ENCODE measurements at regions not wholly inside any gene's neighbourhood (a gene's known extent, or its start where the extent isn't known, plus 50 kb on each side); places are given as distances from the start of the nearest gene placed in this dataset.
"Not testable (repeated sequence)": the region's sequence is repeated elsewhere in the genome, so short reads cannot be mapped to it uniquely, and the experiment has no call there.

- peak in 1 of 2 donors; percentile 38 for DNase-seq
Measured at GRCh38 chr12:9364224-9365176, 156.3 kb upstream of the PZP start.

- DNase-seq = no peak
Measured at GRCh38 chr12:9363145-9363544, 154.9 kb upstream of the PZP start.

GRCh38 chr12:9361879-9362326 lies 153.7 kb upstream of the PZP start:
- DNase-seq = no peak

- DNase-seq = not testable (repeated sequence)
Measured at GRCh38 chr12:9354009-9354754, 146.0 kb upstream of the PZP start.

- no peak for DNase-seq
Measured at GRCh38 chr12:9351136-9351535, 142.9 kb upstream of the PZP start.

GRCh38 chr12:9349888-9350885 lies 142.0 kb upstream of the PZP start:
- no peak for DNase-seq

GRCh38 chr12:9348906-9349518 lies 140.8 kb upstream of the PZP start:
- no peak for DNase-seq

- DNase-seq = no peak
Measured at GRCh38 chr12:9347328-9348127, 139.3 kb upstream of the PZP start.

- DNase-seq = no peak
Measured at GRCh38 chr12:9346866-9347327, 138.7 kb upstream of the PZP start.

- DNase-seq = no peak
Measured at GRCh38 chr12:9345171-9345570, 137.0 kb upstream of the PZP start.

- no peak for DNase-seq
Measured at GRCh38 chr12:9344541-9344940, 136.3 kb upstream of the PZP start.

GRCh38 chr12:9343731-9344130 lies 135.5 kb upstream of the PZP start:
- no peak for DNase-seq

- no peak for DNase-seq
Measured at GRCh38 chr12:9342614-9343353, 134.6 kb upstream of the PZP start.

GRCh38 chr12:9341260-9341585 lies 133.0 kb upstream of the PZP start:
- no peak for DNase-seq

- no peak for DNase-seq
Measured at GRCh38 chr12:9340422-9341259, 132.4 kb upstream of the PZP start.

- DNase-seq = no peak
Measured at GRCh38 chr12:9337656-9338055, 129.5 kb upstream of the PZP start.

- not testable (repeated sequence) for DNase-seq
Measured at GRCh38 chr12:9336375-9337011, 128.3 kb upstream of the PZP start.

- no peak for DNase-seq
Measured at GRCh38 chr12:9335867-9336266, 127.7 kb upstream of the PZP start.

GRCh38 chr12:9334964-9335363 lies 126.8 kb upstream of the PZP start:
- no peak for DNase-seq

All from CD4-positive, alpha-beta T cell treated with Interleukin-1 beta for 1 hour (primary cell).